ENCODE measurements at regions not wholly inside any gene's neighbourhood (a gene's known extent, or its start where the extent isn't known, plus 50 kb on each side); places are given as distances from the start of the nearest gene placed in this dataset.

DNA sequence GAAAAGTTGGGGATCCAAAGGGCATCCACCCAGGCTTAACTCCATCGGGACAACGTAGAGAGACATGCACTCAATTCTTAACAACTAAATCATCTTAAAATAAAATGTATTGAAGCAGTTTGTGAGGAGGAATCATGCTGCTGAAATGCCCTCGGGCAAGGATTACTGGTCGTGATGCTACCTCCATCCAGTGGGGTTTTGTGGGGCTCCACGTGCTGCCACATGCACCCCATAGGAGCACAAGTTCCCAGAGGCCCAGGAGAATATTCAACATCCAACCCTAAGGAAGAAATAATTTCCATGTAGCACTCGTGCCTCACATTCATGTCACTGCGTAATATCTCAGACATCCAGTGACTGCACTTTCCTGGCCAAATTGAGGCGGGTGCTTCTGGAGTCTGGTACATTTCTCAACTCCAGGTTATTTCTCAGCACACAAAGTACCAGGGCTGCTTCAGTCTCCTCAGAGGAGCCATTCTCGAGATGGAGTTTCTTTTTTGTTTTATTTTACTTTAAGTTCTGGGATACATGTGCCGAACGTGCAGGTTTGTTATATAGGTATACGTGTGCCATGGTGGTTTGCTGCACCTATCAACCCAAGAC, 429.8 kb downstream of the FOXO1 start:
- H3K27me3 ChIP-seq (ENCODE audit: control insufficient read depth in 2 of 2, insufficient read depth in 2 of 2, low read length in 2 of 2) = no peaks in the 10 kb centered on the region
- H3K27ac ChIP-seq (ENCODE audit: low read depth, low read length) = no peak overlapping the region
- no peaks in the 10 kb centered on the region for H3K36me3 ChIP-seq (ENCODE audit: control insufficient read depth in 2 of 3, insufficient read depth in 3 of 3, low read length in 3 of 3)
- DNase-seq (no peak), ATAC-seq (no peak)
- Mint-ChIP-seq H3K4me1 (peaks cover 0 to 12% (median 3%) of the 10 kb centered on the region in 7 donors), H3K4me3 (no peak overlapping the region), H3K27ac (no peak overlapping the region), H3K9me3 (no peaks in the 10 kb centered on the region), H3K36me3 (no peaks in the 10 kb centered on the region), H3K27me3 (no peaks in the 10 kb centered on the region)
- no peaks in the 10 kb centered on the region for H3K9me3 ChIP-seq (ENCODE audit: control insufficient read depth in 2 of 3, low read length in 3 of 3)
- no peak overlapping the region for H3K4me3 ChIP-seq (ENCODE audit: low read length)
- intact Hi-C loops (cut with micrococcal nuclease) = no loop called here
- no peaks in the 10 kb centered on the region for H3K4me1 ChIP-seq (ENCODE audit: control insufficient read depth in 2 of 2, insufficient read depth in 2 of 2, low read length in 2 of 2)
- ChIA-PET POLR2A (no interaction called here), CTCF (interaction anchor here (0.7 kb wide), 1 partner anchor 67 kb away, joined by 4 read pairs; no protein-coding TSS in a partner anchor)

DNA sequence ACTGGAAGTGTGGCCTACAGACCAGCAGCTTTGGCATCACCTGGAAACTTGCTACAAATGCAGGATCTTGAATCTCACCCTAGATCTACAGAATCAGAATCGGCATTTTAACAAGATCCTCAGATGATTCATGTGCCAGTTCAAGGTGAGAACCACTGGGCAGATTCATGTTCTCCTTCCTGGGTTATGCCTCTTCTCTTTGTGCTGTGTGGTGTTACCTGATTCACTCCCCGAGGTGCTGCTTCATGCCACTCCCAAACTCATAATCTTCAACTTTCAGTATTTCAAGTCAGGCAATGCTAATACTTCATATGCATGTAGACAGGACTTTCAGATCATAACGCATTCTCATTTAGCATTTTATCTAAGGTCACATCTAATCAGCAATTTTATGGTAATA, 427.7 kb downstream of the FOXO1 start:
- ATAC-seq (no peak), DNase-seq (no peak)
- Histone ChIP-seq H3K9me3 (ENCODE audit: control insufficient read depth in 2 of 3, low read length in 3 of 3) (no peaks in the 10 kb centered on the region), H3K4me1 (ENCODE audit: control insufficient read depth in 2 of 2, insufficient read depth in 2 of 2, low read length in 2 of 2) (no peaks in the 10 kb centered on the region), H3K27me3 (ENCODE audit: control insufficient read depth in 2 of 2, insufficient read depth in 2 of 2, low read length in 2 of 2) (no peaks in the 10 kb centered on the region), H3K36me3 (ENCODE audit: control insufficient read depth in 2 of 3, insufficient read depth in 3 of 3, low read length in 3 of 3) (no peaks in the 10 kb centered on the region), H3K27ac (ENCODE audit: low read depth, low read length) (no peak overlapping the region), H3K4me3 (ENCODE audit: low read length) (no peak overlapping the region)
- CTCF ChIA-PET = no interaction called here
- H3K27ac Mint-ChIP-seq = no peak overlapping the region
- no peaks in the 10 kb centered on the region for H3K27me3 Mint-ChIP-seq
- H3K4me1 Mint-ChIP-seq = peaks cover 0 to 5% (median 0%) of the 10 kb centered on the region in 7 donors
- POLR2A ChIA-PET = no interaction called here
- no peak overlapping the region for H3K4me3 Mint-ChIP-seq
- intact Hi-C loops (cut with micrococcal nuclease) = no loop called here
- H3K9me3 Mint-ChIP-seq = peaks cover 0 to 1% (median 0%) of the 10 kb centered on the region in 11 donors
- no peaks in the 10 kb centered on the region for H3K36me3 Mint-ChIP-seq

DNA sequence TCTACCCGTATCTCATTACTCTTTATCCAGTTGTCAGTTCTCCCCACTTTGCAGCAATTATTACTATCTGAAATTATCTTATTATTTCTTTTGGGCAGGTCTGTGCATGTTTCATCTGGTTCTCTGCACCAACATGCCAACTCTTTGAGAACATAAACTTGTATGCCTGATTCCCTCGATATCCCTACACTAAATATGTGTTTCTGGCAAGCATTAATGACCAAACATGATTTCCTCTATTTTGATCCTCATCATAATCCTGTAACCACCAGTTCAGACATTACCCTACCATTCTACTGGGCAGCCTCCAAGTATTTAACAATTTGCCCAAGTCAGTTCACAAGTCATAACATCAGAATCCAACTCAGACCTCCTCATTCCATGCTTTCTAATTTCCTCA, 426.1 kb downstream of the FOXO1 start:
- CTCF ChIA-PET = no interaction called here
- H3K4me3 Mint-ChIP-seq = no peak overlapping the region
- POLR2A ChIA-PET = interaction anchor here (0.5 to 1.1 kb wide), 2 partner anchors 50 to 412 kb away, joined by 3 to 7 read pairs; no protein-coding TSS in a partner anchor
- H3K4me1 ChIP-seq (ENCODE audit: control insufficient read depth in 2 of 2, insufficient read depth in 2 of 2, low read length in 2 of 2) = no peaks in the 10 kb centered on the region
- no peak overlapping the region for H3K4me3 ChIP-seq (ENCODE audit: low read length)
- ATAC-seq (no peak), DNase-seq (no peak)
- H3K9me3 ChIP-seq (ENCODE audit: control insufficient read depth in 2 of 3, low read length in 3 of 3) = no peaks in the 10 kb centered on the region
- H3K27me3 Mint-ChIP-seq = no peaks in the 10 kb centered on the region
- H3K36me3 ChIP-seq (ENCODE audit: control insufficient read depth in 2 of 3, insufficient read depth in 3 of 3, low read length in 3 of 3) = no peaks in the 10 kb centered on the region
- no peaks in the 10 kb centered on the region for H3K27me3 ChIP-seq (ENCODE audit: control insufficient read depth in 2 of 2, insufficient read depth in 2 of 2, low read length in 2 of 2)
- peaks cover 0 to 6% (median 0%) of the 10 kb centered on the region in 11 donors for H3K9me3 Mint-ChIP-seq
- H3K27ac ChIP-seq (ENCODE audit: low read depth, low read length) = no peak overlapping the region
- peaks cover 0 to 6% (median 2%) of the 10 kb centered on the region in 7 donors for H3K4me1 Mint-ChIP-seq
- intact Hi-C loops (cut with micrococcal nuclease) = no loop called here
- H3K27ac Mint-ChIP-seq = no peak overlapping the region
- H3K36me3 Mint-ChIP-seq = peaks cover 0 to 3% (median 0%) of the 10 kb centered on the region in 5 donors

DNA sequence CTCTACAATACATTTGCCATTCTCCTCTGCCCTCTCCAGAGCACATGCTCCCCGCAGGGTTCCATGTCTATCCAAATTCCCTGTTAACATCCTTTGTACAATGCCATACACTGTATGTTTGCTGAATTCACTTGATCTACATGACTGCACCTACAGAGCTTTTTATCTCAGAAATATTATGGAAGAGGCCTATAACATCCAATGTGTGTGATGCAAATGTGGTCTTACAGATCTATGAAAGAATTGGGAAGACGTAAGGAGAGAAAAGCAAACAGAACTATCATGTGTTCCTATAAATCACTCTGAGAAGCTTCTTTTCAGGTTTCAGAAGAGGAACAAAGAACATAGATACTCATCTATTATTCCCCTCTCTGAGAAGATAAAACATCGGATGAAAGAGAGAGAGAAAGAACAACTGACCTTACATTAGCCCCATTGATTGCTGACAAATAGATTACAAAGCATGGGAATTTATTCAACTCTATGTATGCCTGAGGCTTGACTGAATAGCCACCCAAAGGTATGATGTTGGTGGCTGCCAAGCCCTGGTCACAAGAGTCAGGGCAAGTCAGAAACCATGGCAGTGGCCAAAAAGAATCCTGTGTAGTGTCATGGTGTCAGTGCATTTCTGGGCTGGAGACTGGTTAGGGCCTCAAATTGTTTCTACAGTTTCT, 425.2 kb downstream of the FOXO1 start:
- intact Hi-C loops (cut with micrococcal nuclease) = no loop called here
- no peak overlapping the region for H3K27ac Mint-ChIP-seq

DNA sequence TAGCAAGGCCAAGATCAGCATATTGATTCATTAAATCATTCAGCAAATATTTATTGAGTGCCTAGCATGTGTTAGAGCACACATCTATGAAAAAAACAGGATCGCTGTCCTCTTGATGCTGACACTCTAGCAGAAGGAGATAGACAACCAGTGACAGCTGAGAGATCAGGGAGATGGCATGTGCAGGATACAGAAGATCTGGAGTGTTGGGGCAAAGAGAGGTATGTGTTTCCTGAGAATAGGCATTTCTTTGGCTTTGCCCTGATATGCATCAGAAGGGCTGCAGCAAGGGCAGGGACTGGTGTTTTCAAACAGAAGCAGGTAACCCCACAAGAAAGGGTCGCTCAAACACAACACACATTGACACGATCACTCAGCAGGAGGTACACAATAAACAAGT, 423.4 kb downstream of the FOXO1 start:
- intact Hi-C loops (cut with micrococcal nuclease) = no loop called here
- POLR2A ChIA-PET = no interaction called here
- H3K4me3 Mint-ChIP-seq = no peak overlapping the region
- H3K9me3 Mint-ChIP-seq = peaks cover 0 to 15% (median 0%) of the 10 kb centered on the region in 11 donors
- no peak overlapping the region for H3K27ac Mint-ChIP-seq
- DNase-seq (no peak), ATAC-seq (no peak)
- CTCF ChIA-PET = no interaction called here
- H3K36me3 ChIP-seq (ENCODE audit: control insufficient read depth in 2 of 3, insufficient read depth in 3 of 3, low read length in 3 of 3) = no peaks in the 10 kb centered on the region
- no peak overlapping the region for H3K27ac ChIP-seq (ENCODE audit: low read depth, low read length)
- H3K4me3 ChIP-seq (ENCODE audit: low read length) = no peak overlapping the region
- H3K36me3 Mint-ChIP-seq = peaks cover 0 to 12% (median 5%) of the 10 kb centered on the region in 5 donors
- peaks cover 3 to 18% (median 10%) of the 10 kb centered on the region in 7 donors for H3K4me1 Mint-ChIP-seq
- no peaks in the 10 kb centered on the region for H3K27me3 ChIP-seq (ENCODE audit: control insufficient read depth in 2 of 2, insufficient read depth in 2 of 2, low read length in 2 of 2)
- H3K27me3 Mint-ChIP-seq = no peaks in the 10 kb centered on the region
- H3K4me1 ChIP-seq (ENCODE audit: control insufficient read depth in 2 of 2, insufficient read depth in 2 of 2, low read length in 2 of 2) = no peaks in the 10 kb centered on the region
- H3K9me3 ChIP-seq (ENCODE audit: control insufficient read depth in 2 of 3, low read length in 3 of 3) = no peaks in the 10 kb centered on the region

More for the DNA sequence above, 425.2 kb downstream of the FOXO1 start:
- Histone ChIP-seq H3K9me3 (ENCODE audit: control insufficient read depth in 2 of 3, low read length in 3 of 3) (no peaks in the 10 kb centered on the region), H3K4me3 (ENCODE audit: low read length) (no peak overlapping the region), H3K4me1 (ENCODE audit: control insufficient read depth in 2 of 2, insufficient read depth in 2 of 2, low read length in 2 of 2) (no peaks in the 10 kb centered on the region), H3K36me3 (ENCODE audit: control insufficient read depth in 2 of 3, insufficient read depth in 3 of 3, low read length in 3 of 3) (no peaks in the 10 kb centered on the region), H3K27me3 (ENCODE audit: control insufficient read depth in 2 of 2, insufficient read depth in 2 of 2, low read length in 2 of 2) (no peaks in the 10 kb centered on the region), H3K27ac (ENCODE audit: low read depth, low read length) (no peak overlapping the region)
- Mint-ChIP-seq H3K27me3 (no peaks in the 10 kb centered on the region), H3K9me3 (peaks cover 0 to 11% (median 0%) of the 10 kb centered on the region in 11 donors), H3K36me3 (peaks cover 0 to 9% (median 3%) of the 10 kb centered on the region in 5 donors), H3K4me1 (peaks cover 0 to 13% (median 4%) of the 10 kb centered on the region in 7 donors), H3K4me3 (no peak overlapping the region)
- ATAC-seq (no peak), DNase-seq (no peak)
- CTCF ChIA-PET = no interaction called here
- POLR2A ChIA-PET = interaction anchor here (0.6 to 1.1 kb wide), 2 partner anchors 36 to 51 kb away, joined by 3 read pairs; no protein-coding TSS in a partner anchor

DNA sequence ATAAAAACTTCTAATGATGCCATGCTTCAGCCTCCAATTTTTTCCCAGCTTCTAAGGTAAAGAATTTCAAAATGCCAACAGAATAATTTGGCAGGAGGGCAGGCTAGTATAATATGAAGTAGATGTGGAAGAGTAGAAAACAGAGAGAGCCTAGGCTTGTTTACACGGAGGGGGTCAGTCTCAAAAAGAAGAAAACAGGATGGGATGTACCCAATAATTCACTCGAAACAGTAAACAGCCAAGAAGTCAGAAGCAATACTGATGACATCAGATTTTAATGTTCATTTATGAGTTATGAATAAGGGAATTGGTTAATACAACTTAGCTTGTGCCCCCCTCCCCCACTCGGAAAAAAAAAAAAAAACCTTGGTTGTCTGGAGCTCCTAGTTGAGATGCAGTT, 422.5 kb downstream of the FOXO1 start:
- Histone ChIP-seq H3K27me3 (ENCODE audit: control insufficient read depth in 2 of 2, insufficient read depth in 2 of 2, low read length in 2 of 2) (no peaks in the 10 kb centered on the region), H3K9me3 (ENCODE audit: control insufficient read depth in 2 of 3, low read length in 3 of 3) (no peaks in the 10 kb centered on the region), H3K36me3 (ENCODE audit: control insufficient read depth in 2 of 3, insufficient read depth in 3 of 3, low read length in 3 of 3) (no peaks in the 10 kb centered on the region), H3K4me3 (ENCODE audit: low read length) (no peak overlapping the region), H3K4me1 (ENCODE audit: control insufficient read depth in 2 of 2, insufficient read depth in 2 of 2, low read length in 2 of 2) (no peaks in the 10 kb centered on the region), H3K27ac (ENCODE audit: low read depth, low read length) (no peak overlapping the region)
- Mint-ChIP-seq H3K4me1 (peaks cover 3 to 18% (median 10%) of the 10 kb centered on the region in 7 donors), H3K9me3 (peaks cover 0 to 21% (median 5%) of the 10 kb centered on the region in 11 donors), H3K36me3 (peaks cover 3 to 18% (median 12%) of the 10 kb centered on the region in 5 donors), H3K27me3 (no peaks in the 10 kb centered on the region), H3K4me3 (no peak overlapping the region), H3K27ac (no peak overlapping the region)
- ChIA-PET POLR2A (no interaction called here), CTCF (interaction anchor here (0.7 kb wide), 1 partner anchor 469 kb away, joined by 3 read pairs; no protein-coding TSS in a partner anchor)
- intact Hi-C loops (cut with micrococcal nuclease) = no loop called here
- DNase-seq (no peak), ATAC-seq (no peak)

All from naive thymus-derived CD4-positive, alpha-beta T cell (primary cell).